ENCODE measurements at regions not wholly inside any gene's neighbourhood (a gene's known extent, or its start where the extent isn't known, plus 50 kb on each side); places are given as distances from the start of the nearest gene placed in this dataset.

GRCh38 chr6:147033267-147033666 lies 170.9 kb upstream of the STXBP5 start (continued):
- TF ChIP-seq IKZF1 (conservative IDR thresholded peaks at IDR 0.05) (no peak), BACH1 (IDR thresholded peaks at IDR 0.05; ENCODE audit: borderline replicate concordance) (no peak)
- TF ChIP-seq, protein P1, sequence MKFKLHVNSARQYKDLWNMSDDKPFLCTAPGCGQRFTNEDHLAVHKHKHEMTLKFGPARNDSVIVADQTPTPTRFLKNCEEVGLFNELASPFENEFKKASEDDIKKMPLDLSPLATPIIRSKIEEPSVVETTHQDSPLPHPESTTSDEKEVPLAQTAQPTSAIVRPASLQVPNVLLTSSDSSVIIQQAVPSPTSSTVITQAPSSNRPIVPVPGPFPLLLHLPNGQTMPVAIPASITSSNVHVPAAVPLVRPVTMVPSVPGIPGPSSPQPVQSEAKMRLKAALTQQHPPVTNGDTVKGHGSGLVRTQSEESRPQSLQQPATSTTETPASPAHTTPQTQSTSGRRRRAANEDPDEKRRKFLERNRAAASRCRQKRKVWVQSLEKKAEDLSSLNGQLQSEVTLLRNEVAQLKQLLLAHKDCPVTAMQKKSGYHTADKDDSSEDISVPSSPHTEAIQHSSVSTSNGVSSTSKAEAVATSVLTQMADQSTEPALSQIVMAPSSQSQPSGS (IDR thresholded peaks at IDR 0.05; ENCODE audit: low read length): no peak

GRCh38 chr6:147035886-147036285 lies 168.3 kb upstream of the STXBP5 start:
- H3K27ac ChIP-seq (ENCODE audit: control insufficient read depth, insufficient read depth): no peak overlapping the region
- no peaks in the 10 kb centered on the region for H3K9me3 ChIP-seq (replicated peaks; ENCODE audit: control insufficient read depth, insufficient read depth, low read length)
- H2AFZ ChIP-seq (ENCODE audit: control insufficient read depth, low read depth, low read length): no peak overlapping the region
- WGBS (ENCODE audit: insufficient coverage, insufficient replicate concordance, low lambda C conversion rate, missing lambda C conversion rate): 20% methylated on average over 2 of the region's 2 CpGs
- no peaks in the 10 kb centered on the region for H3K36me3 ChIP-seq (ENCODE audit: control insufficient read depth in 2 of 2, insufficient read depth in 2 of 2, low read length in 1 of 2)
- no peaks in the 10 kb centered on the region for H3K27me3 ChIP-seq (replicated peaks in 1 of 2; ENCODE audit: control insufficient read depth in 2 of 2, insufficient read depth in 2 of 2, low read length in 1 of 2)
- CTCF ChIA-PET: no interaction called here
- SMC1A ChIA-PET (ENCODE audit: uncharacterized antibody, unreplicated experiment): no interaction called here
- H3K4me1 ChIP-seq (ENCODE audit: control insufficient read depth, insufficient read depth, low read length): no peaks in the 10 kb centered on the region
- FAIRE-seq (no peak), ATAC-seq (no peak), DNase-seq (ENCODE audit: low read depth, low spot score) (no peak)
- RAD21 ChIA-PET (ENCODE audit: unreplicated experiment): no interaction called here
- H3K4me2 ChIP-seq (ENCODE audit: control insufficient read depth, insufficient read depth): no peak overlapping the region
- intact Hi-C loops (cut with micrococcal nuclease; ENCODE audit: unreplicated experiment) (no loop called here), in situ Hi-C loops (cut with MboI) (no loop called here)
- no peak overlapping the region for H3K9ac ChIP-seq (ENCODE audit: control insufficient read depth, insufficient read depth, low read length)
- H3K4me3 ChIP-seq: no peak overlapping the region
- no TSS peak for BruUV-seq (replicated peaks)
- H4K20me1 ChIP-seq (ENCODE audit: control insufficient read depth, insufficient read depth): no peaks in the 10 kb centered on the region
- no peaks in the 10 kb centered on the region for H3K79me2 ChIP-seq (ENCODE audit: control insufficient read depth, insufficient read depth, low read length)
- POLR2A ChIA-PET: no interaction called here
- TF ChIP-seq JUNB (IDR thresholded peaks at IDR 0.05) (no peak), SMAD5 (IDR thresholded peaks at IDR 0.05; ENCODE audit: low read depth) (no peak), SPI1 (IDR thresholded peaks at IDR 0.05; ENCODE audit: borderline replicate concordance, insufficient read depth, low read depth, low read length) (no peak), TCF3 (IDR thresholded peaks at IDR 0.05; ENCODE audit: borderline replicate concordance, insufficient read depth, low read depth, low read length) (no peak)
- TF ChIP-seq, protein P2, sequence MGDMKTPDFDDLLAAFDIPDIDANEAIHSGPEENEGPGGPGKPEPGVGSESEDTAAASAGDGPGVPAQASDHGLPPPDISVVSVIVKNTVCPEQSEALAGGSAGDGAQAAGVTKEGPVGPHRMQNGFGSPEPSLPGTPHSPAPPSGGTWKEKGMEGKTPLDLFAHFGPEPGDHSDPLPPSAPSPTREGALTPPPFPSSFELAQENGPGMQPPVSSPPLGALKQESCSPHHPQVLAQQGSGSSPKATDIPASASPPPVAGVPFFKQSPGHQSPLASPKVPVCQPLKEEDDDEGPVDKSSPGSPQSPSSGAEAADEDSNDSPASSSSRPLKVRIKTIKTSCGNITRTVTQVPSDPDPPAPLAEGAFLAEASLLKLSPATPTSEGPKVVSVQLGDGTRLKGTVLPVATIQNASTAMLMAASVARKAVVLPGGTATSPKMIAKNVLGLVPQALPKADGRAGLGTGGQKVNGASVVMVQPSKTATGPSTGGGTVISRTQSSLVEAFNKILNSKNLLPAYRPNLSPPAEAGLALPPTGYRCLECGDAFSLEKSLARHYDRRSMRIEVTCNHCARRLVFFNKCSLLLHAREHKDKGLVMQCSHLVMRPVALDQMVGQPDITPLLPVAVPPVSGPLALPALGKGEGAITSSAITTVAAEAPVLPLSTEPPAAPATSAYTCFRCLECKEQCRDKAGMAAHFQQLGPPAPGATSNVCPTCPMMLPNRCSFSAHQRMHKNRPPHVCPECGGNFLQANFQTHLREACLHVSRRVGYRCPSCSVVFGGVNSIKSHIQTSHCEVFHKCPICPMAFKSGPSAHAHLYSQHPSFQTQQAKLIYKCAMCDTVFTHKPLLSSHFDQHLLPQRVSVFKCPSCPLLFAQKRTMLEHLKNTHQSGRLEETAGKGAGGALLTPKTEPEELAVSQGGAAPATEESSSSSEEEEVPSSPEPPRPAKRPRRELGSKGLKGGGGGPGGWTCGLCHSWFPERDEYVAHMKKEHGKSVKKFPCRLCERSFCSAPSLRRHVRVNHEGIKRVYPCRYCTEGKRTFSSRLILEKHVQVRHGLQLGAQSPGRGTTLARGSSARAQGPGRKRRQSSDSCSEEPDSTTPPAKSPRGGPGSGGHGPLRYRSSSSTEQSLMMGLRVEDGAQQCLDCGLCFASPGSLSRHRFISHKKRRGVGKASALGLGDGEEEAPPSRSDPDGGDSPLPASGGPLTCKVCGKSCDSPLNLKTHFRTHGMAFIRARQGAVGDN (IDR thresholded peaks at IDR 0.05): no peak
- TF ChIP-seq, protein P3, sequence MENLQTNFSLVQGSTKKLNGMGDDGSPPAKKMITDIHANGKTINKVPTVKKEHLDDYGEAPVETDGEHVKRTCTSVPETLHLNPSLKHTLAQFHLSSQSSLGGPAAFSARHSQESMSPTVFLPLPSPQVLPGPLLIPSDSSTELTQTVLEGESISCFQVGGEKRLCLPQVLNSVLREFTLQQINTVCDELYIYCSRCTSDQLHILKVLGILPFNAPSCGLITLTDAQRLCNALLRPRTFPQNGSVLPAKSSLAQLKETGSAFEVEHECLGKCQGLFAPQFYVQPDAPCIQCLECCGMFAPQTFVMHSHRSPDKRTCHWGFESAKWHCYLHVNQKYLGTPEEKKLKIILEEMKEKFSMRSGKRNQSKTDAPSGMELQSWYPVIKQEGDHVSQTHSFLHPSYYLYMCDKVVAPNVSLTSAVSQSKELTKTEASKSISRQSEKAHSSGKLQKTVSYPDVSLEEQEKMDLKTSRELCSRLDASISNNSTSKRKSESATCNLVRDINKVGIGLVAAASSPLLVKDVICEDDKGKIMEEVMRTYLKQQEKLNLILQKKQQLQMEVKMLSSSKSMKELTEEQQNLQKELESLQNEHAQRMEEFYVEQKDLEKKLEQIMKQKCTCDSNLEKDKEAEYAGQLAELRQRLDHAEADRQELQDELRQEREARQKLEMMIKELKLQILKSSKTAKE (IDR thresholded peaks at IDR 0.05; ENCODE audit: low read depth, poor library complexity, severe bottlenecking): no peak

Data from GM12878 (cell line).